GM12878 (cell line): ENCODE measurements at regions not wholly inside any gene's neighbourhood (a gene's known extent, or its start where the extent isn't known, plus 50 kb on each side); places are given as distances from the start of the nearest gene placed in this dataset.

Experiments
- ATF7 ChIP-seq: fragments of 450-650 bp; IDR thresholded peaks from 2 replicates; pipeline ENCODE4 v1.6.1; 2016; ENCODE audit warnings: low read depth, mild to moderate bottlenecking
- CREB1 ChIP-seq: IDR thresholded peaks from 2 replicates; pipeline ENCODE4 v1.6.1; 2012; ENCODE audit warnings: low read depth, mild to moderate bottlenecking, inconsistent platforms
- EP300 ChIP-seq, 2 experiments: fragments of 150-350 bp in 1 of 2; IDR thresholded peaks; 2 replicates each; pipeline ENCODE4 v1.6.1; 2011 to 2012; ENCODE audit warnings: low read depth in 2 of 2, low read length in 2 of 2, borderline replicate concordance in 1 of 2, improper control_type of control experiment in 1 of 2, inconsistent platforms in 1 of 2; ENCODE audit not compliant: control insufficient read depth in 1 of 2
- ETV6 ChIP-seq, 2 experiments: fragments of 450-650 bp in 1 of 2; IDR thresholded peaks in 1 of 2; conservative IDR thresholded peaks in 1 of 2; 2 replicates each; pipeline ENCODE4 v1.6.1; 2014; ENCODE audit warnings: antibody characterized with exemption in 1 of 2, borderline replicate concordance in 1 of 2, low read depth in 1 of 2, mild to moderate bottlenecking in 1 of 2, moderate library complexity in 1 of 2
- EZH2 ChIP-seq: IDR thresholded peaks from 2 replicates; pipeline ENCODE4 v1.6.1; 2012; ENCODE audit warnings: low read depth, mild to moderate bottlenecking, control low read depth, inconsistent platforms, low read length, borderline replicate concordance; ENCODE audit not compliant: control insufficient read depth
- GATAD2B ChIP-seq: fragments of 450-650 bp; conservative IDR thresholded peaks from 2 replicates; pipeline ENCODE4 v1.6.1; 2017; ENCODE audit warnings: low read depth, mild to moderate bottlenecking, moderate library complexity
- HDAC2 ChIP-seq: fragments of 200-600 bp; sonication (generic); IDR thresholded peaks from 2 replicates; pipeline ENCODE4 v1.6.1; 2017
- MLLT1 ChIP-seq: fragments of 450-650 bp; IDR thresholded peaks from 2 replicates; pipeline ENCODE4 v1.6.1; 2016; ENCODE audit warnings: mild to moderate bottlenecking
- NFYB ChIP-seq: IDR thresholded peaks from 2 replicates; pipeline ENCODE4 v1.6.1; 2011; ENCODE audit warnings: low read depth, mild to moderate bottlenecking, low read length, improper control_type of control experiment, moderate library complexity; ENCODE audit not compliant: insufficient read depth
- PML ChIP-seq: IDR thresholded peaks from 2 replicates; pipeline ENCODE4 v1.6.1; 2012; ENCODE audit warnings: low read length, inconsistent platforms
- POLR2A ChIP-seq: IDR thresholded peaks from 2 replicates; pipeline ENCODE4 v1.6.1; 2011; ENCODE audit warnings: low read depth, mild to moderate bottlenecking, low read length
- POLR2AphosphoS5 ChIP-seq: IDR thresholded peaks from 2 replicates; pipeline ENCODE4 v1.6.1; 2011; ENCODE audit warnings: mild to moderate bottlenecking, low read length, inconsistent platforms
- REST ChIP-seq: IDR thresholded peaks from 2 replicates; pipeline ENCODE4 v1.6.1; 2012; ENCODE audit warnings: mild to moderate bottlenecking, low read depth, low read length
- TF ChIP-seq, protein P1 (sequence below), 3 experiments: IDR thresholded peaks in 2 of 3; conservative IDR thresholded peaks in 1 of 3; 2 replicates each; pipeline ENCODE4 v1.5.1; 2011; ENCODE audit warnings: low read depth in 3 of 3, low read length in 3 of 3, mild to moderate bottlenecking in 3 of 3, control low read depth in 2 of 3, moderate library complexity in 2 of 3, inconsistent platforms in 1 of 3, mixed read lengths in 1 of 3; ENCODE audit not compliant: control insufficient read depth in 2 of 3, insufficient read depth in 1 of 3; ENCODE audit errors: extremely low read depth in 1 of 3

- TF ChIP-seq, protein P1, sequence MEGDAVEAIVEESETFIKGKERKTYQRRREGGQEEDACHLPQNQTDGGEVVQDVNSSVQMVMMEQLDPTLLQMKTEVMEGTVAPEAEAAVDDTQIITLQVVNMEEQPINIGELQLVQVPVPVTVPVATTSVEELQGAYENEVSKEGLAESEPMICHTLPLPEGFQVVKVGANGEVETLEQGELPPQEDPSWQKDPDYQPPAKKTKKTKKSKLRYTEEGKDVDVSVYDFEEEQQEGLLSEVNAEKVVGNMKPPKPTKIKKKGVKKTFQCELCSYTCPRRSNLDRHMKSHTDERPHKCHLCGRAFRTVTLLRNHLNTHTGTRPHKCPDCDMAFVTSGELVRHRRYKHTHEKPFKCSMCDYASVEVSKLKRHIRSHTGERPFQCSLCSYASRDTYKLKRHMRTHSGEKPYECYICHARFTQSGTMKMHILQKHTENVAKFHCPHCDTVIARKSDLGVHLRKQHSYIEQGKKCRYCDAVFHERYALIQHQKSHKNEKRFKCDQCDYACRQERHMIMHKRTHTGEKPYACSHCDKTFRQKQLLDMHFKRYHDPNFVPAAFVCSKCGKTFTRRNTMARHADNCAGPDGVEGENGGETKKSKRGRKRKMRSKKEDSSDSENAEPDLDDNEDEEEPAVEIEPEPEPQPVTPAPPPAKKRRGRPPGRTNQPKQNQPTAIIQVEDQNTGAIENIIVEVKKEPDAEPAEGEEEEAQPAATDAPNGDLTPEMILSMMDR (IDR thresholded peaks at IDR 0.05 in 2 of 3, conservative IDR thresholded peaks at IDR 0.05 in 1 of 3; ENCODE audit: control insufficient read depth in 2 of 3, extremely low read depth in 1 of 3, insufficient read depth in 1 of 3, low read depth in 3 of 3, low read length in 3 of 3): no peak
- TF ChIP-seq EZH2 (no peak), HDAC2 (no peak), EP300 (IDR thresholded peaks at IDR 0.05; ENCODE audit: borderline replicate concordance in 1 of 2, control insufficient read depth in 1 of 2, low read depth in 2 of 2, low read length in 2 of 2) (no peak), ATF7 (no peak), POLR2AphosphoS5 (no peak), GATAD2B (no peak), POLR2A (no peak), CREB1 (no peak), REST (no peak), NFYB (no peak), MLLT1 (no peak), PML (no peak), ETV6 (conservative IDR thresholded peaks at IDR 0.05 in 1 of 2, IDR thresholded peaks at IDR 0.05 in 1 of 2; ENCODE audit: borderline replicate concordance in 1 of 2, low read depth in 1 of 2) (no peak)
Observed at GRCh38 chr3:90034038-90034437, 926.6 kb downstream of the EPHA3 start.
